ENCODE measurements at regions not wholly inside any gene's neighbourhood (a gene's known extent, or its start where the extent isn't known, plus 50 kb on each side); places are given as distances from the start of the nearest gene placed in this dataset.
A peak's percentile ranks its signal among the peaks of the same experiment; 100 is the strongest.

GRCh38 chr6:27668442-27669294 is 195.8 kb upstream of the ZNF184 start (continued):
- TF ChIP-seq HNRNPH1 (optimal IDR thresholded peaks at IDR 0.05; ENCODE audit: low read depth, low read length) = no peak
- TF ChIP-seq FOXO4 (CRISPR knock-in tag; conservative IDR thresholded peaks at IDR 0.05) = no peak
- TF ChIP-seq MXD1 (CRISPR knock-in tag; IDR thresholded peaks at IDR 0.05) = no peak
- 0 out of 2 replicates have a peak, but pooled peaks have one; percentile 44 for TF ChIP-seq ZNF598 (CRISPR knock-in tag; IDR thresholded peaks at IDR 0.05; ENCODE audit: borderline replicate concordance)
- TF ChIP-seq ISX (CRISPR knock-in tag; conservative IDR thresholded peaks at IDR 0.05) = no peak
- peak; percentile 79 for TF ChIP-seq MYPOP (CRISPR knock-in tag; IDR thresholded peaks at IDR 0.05)
- peak; percentile 63; the same call in 1 of the 2 replicates for TF ChIP-seq SALL1 (CRISPR knock-in tag; IDR thresholded peaks at IDR 0.05)
- TF ChIP-seq PAF1 (CRISPR knock-in tag; IDR thresholded peaks at IDR 0.05) = no peak
- TF ChIP-seq ZNF570 (CRISPR knock-in tag; IDR thresholded peaks at IDR 0.05; ENCODE audit: borderline replicate concordance) = no peak
- TF ChIP-seq ZNF563 (CRISPR knock-in tag; IDR thresholded peaks at IDR 0.05) = no peak
- TF ChIP-seq HOXA5 (CRISPR knock-in tag; IDR thresholded peaks at IDR 0.05) = peak; percentile 72
- TF ChIP-seq FIP1L1 (IDR thresholded peaks at IDR 0.05; ENCODE audit: borderline replicate concordance, insufficient read depth, low read depth, low read length) = no peak
- no peak for TF ChIP-seq ZNF343 (CRISPR knock-in tag; IDR thresholded peaks at IDR 0.05)
- TF ChIP-seq NR2F1 (CRISPR knock-in tag; IDR thresholded peaks at IDR 0.05) = no peak
- no peak for TF ChIP-seq FOXO1 (CRISPR knock-in tag; IDR thresholded peaks at IDR 0.05)
- no peak for TF ChIP-seq IKZF4 (CRISPR knock-in tag; IDR thresholded peaks at IDR 0.05; ENCODE audit: borderline replicate concordance, low read depth, not compliant biosample characterization)
- peak; percentile 65; the same call in 1 of the 2 replicates for TF ChIP-seq ISL2 (CRISPR knock-in tag; IDR thresholded peaks at IDR 0.05)
- TF ChIP-seq ATRX (CRISPR knock-in tag; IDR thresholded peaks at IDR 0.05; ENCODE audit: borderline replicate concordance) = no peak
- TF ChIP-seq HIVEP1 (CRISPR knock-in tag; IDR thresholded peaks at IDR 0.05) = no peak
- no peak for TF ChIP-seq CSRNP1 (CRISPR knock-in tag; IDR thresholded peaks at IDR 0.05)
- TF ChIP-seq ZNF510 (CRISPR knock-in tag; IDR thresholded peaks at IDR 0.05; ENCODE audit: low read depth) = no peak

Measured in HepG2 (cell line).